ENCODE measurements at regions not wholly inside any gene's neighbourhood (a gene's known extent, or its start where the extent isn't known, plus 50 kb on each side); places are given as distances from the start of the nearest gene placed in this dataset.

- no peak for DNase-seq (ENCODE audit: low read depth)
Observed at GRCh38 chr15:95868970-95869369, 461.5 kb upstream of the NR2F2 start.

GRCh38 chr15:95869920-95870319, 460.6 kb upstream of the NR2F2 start:
- no peak for DNase-seq (ENCODE audit: low read depth)

GRCh38 chr15:95872366-95872771, 458.1 kb upstream of the NR2F2 start:
- no peak for DNase-seq (ENCODE audit: low read depth)

- DNase-seq (ENCODE audit: low read depth) = no peak
Observed at GRCh38 chr15:95874637-95875036, 455.9 kb upstream of the NR2F2 start.

GRCh38 chr15:95875121-95875643, 455.3 kb upstream of the NR2F2 start:
- no peak for DNase-seq (ENCODE audit: low read depth)

- DNase-seq (ENCODE audit: low read depth) = no peak
Observed at GRCh38 chr15:95880031-95880570, 450.4 kb upstream of the NR2F2 start.

- no peak for DNase-seq (ENCODE audit: low read depth)
Observed at GRCh38 chr15:95880630-95881029, 449.9 kb upstream of the NR2F2 start.

GRCh38 chr15:95883064-95883463, 447.4 kb upstream of the NR2F2 start:
- DNase-seq (ENCODE audit: low read depth) = no peak

- DNase-seq (ENCODE audit: low read depth) = no peak
Observed at GRCh38 chr15:95884276-95884675, 446.2 kb upstream of the NR2F2 start.

- no peak for DNase-seq (ENCODE audit: low read depth)
Observed at GRCh38 chr15:95887666-95888390, 442.7 kb upstream of the NR2F2 start.

GRCh38 chr15:95888762-95889161, 441.7 kb upstream of the NR2F2 start:
- DNase-seq (ENCODE audit: low read depth) = no peak

- no peak for DNase-seq (ENCODE audit: low read depth)
Observed at GRCh38 chr15:95894407-95894956, 436.0 kb upstream of the NR2F2 start.

- no peak for DNase-seq (ENCODE audit: low read depth)
Observed at GRCh38 chr15:95895508-95895907, 435.0 kb upstream of the NR2F2 start.

GRCh38 chr15:95897651-95898050, 432.8 kb upstream of the NR2F2 start:
- DNase-seq (ENCODE audit: low read depth) = no peak

- no peak for DNase-seq (ENCODE audit: low read depth)
Observed at GRCh38 chr15:95898761-95899160, 431.7 kb upstream of the NR2F2 start.

- DNase-seq (ENCODE audit: low read depth) = no peak
Observed at GRCh38 chr15:95901271-95901670, 429.2 kb upstream of the NR2F2 start.

- no peak for DNase-seq (ENCODE audit: low read depth)
Observed at GRCh38 chr15:95902606-95903005, 427.9 kb upstream of the NR2F2 start.

- DNase-seq (ENCODE audit: low read depth) = no peak
Observed at GRCh38 chr15:95903352-95903751, 427.1 kb upstream of the NR2F2 start.

GRCh38 chr15:95910643-95911212, 419.8 kb upstream of the NR2F2 start:
- no peak for DNase-seq (ENCODE audit: low read depth)

GRCh38 chr15:95911570-95912279, 418.8 kb upstream of the NR2F2 start:
- DNase-seq (ENCODE audit: low read depth) = no peak

- no peak for DNase-seq (ENCODE audit: low read depth)
Observed at GRCh38 chr15:95912280-95912625, 418.2 kb upstream of the NR2F2 start.

- DNase-seq (ENCODE audit: low read depth) = no peak
Observed at GRCh38 chr15:95912728-95913127, 417.8 kb upstream of the NR2F2 start.

GRCh38 chr15:95916568-95916967, 413.9 kb upstream of the NR2F2 start:
- no peak for DNase-seq (ENCODE audit: low read depth)
